GM18870 (cell line): ENCODE measurements at regions not wholly inside any gene's neighbourhood (a gene's known extent, or its start where the extent isn't known, plus 50 kb on each side); places are given as distances from the start of the nearest gene placed in this dataset.
"Not testable (repeated sequence)": the region's sequence is repeated elsewhere in the genome, so short reads cannot be mapped to it uniquely, and the experiment has no call there.

Experiments used
- ATAC-seq: cut with Tn5 transposase; IDR thresholded peaks from one replicate; pipeline ENCODE4 v1.9.1; 2021; ENCODE audit warnings: moderate library complexity; ENCODE audit not compliant: unreplicated experiment

DNA sequence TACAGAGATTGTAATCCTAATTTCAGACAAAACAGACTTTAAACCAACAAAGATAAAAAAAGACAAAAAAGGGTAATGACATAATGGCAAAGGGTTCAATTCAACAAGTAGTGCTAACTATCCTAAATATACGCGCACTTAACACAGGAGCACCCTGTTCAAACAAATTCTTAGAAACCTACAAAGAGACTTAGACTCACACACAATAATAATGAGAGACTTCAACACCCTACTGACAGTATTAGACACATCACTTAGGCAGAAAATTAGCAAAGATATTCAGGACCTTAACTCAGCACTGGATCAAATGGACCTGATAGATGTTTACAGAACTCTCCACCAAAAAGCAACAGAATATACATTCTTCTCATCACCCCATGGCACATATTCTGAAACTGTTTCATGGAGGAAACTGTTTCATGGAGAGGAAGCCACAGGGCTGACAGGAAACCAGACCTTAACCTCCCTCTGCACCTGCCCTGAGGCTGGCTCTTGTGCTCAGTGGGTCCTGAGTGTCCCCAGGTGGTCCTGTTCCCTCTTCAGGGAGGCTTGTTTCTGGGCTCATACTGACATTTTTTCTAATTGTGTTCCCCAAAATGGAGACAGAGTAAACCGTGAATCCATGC lies 54.7 kb downstream of the OR4M2 start:
- ATAC-seq: not testable (repeated sequence)

DNA sequence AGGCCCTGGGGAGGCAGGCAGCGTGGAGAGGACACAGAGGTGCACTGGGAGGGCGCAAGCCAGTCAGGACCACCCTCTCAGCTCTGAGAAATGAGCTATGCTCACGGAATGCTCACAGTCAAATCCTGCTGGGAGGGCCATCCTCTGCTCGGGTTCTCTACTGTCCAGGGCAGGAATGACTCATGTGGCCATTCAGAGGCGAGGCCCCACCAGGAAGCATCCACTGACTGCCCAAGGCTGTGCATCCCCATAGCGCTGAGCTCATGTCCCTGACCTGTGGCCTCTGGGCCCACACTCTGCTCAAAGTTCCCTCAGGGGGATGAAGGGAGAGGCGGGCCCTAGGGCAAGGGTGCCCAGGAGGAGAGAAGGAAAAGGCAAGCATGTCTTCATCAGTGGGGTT lies 57.2 kb downstream of the OR4M2 start:
- not testable (repeated sequence) for ATAC-seq

DNA sequence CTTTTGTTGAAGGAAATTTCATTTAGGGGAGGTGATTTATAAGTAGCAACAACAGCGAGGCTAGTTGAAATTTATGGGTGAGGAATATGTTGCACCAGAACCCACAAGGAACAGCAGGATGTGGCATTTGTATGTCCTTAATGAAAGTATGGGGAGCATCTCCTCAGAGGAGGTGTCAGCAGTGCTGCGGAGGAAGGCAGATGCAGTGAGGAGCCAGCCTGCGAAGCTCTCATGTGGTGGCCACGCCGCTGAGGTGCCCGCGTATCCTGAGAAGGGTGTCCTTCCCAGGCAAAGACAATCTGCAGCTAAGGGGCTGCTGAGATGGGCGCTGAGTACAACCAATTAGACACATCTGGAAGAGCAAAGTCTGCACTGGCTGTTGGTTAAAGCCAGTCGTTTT lies 60.8 kb downstream of the OR4M2 start:
- not testable (repeated sequence) for ATAC-seq

DNA sequence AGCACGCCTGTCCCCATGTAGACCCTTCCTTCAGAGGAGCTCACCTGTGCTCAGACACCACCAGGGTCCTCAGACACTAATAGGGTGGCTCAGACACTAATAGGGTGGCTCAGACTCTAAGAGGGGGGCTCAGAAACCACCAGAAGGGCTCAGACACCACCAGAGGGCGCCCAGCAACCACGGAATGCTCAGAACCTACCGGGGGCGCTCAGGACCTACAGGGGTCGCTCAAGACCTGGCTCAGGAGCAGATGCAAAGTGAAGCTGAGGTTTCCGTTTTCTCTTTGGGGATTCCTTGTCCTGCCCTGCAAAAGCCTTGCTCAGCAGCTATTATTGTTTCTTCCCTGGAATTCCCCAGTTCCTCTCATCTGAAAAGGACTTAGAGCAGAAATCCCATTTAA lies 67.8 kb downstream of the OR4M2 start:
- ATAC-seq: not testable (repeated sequence)

DNA sequence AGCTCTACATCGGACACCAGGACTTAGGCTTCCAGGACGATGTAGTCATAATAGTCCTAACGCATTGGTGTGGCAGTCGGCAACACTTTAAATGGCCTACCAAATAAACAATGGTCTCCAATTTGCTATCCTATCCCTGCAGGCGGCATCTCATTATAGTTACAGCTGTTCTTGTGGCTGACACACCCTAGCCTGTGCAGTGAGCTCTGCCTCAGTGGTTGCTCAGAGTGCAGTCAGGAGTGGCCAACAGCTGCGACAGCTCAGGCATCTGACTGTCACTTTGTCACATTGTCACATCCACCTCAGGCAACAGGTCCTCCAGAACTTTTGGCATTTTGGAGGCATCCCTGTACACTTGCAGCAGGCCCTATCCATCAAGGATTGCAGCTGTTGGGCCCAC lies 77.9 kb downstream of the OR4M2 start:
- ATAC-seq: not testable (repeated sequence)

DNA sequence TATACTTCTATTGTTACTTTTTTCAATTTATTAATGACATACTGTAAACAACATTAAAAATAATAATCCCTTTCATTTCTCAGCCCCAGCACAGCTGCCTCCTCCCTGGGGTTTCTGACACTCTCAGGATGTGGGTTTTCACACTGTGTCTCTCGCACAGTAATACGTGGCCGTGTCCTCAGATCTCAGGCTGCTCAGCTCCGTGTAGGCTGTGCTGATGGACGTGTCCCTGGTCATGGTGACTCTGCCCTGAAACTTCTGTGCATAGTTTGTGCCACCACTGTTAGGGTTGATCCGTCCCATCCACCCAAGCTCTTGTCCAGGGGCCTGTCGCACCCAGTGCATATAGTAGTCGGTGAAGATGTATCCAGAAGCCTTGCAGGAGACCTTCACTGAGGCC lies 80.0 kb downstream of the OR4M2 start:
- ATAC-seq: peak; percentile 41

DNA sequence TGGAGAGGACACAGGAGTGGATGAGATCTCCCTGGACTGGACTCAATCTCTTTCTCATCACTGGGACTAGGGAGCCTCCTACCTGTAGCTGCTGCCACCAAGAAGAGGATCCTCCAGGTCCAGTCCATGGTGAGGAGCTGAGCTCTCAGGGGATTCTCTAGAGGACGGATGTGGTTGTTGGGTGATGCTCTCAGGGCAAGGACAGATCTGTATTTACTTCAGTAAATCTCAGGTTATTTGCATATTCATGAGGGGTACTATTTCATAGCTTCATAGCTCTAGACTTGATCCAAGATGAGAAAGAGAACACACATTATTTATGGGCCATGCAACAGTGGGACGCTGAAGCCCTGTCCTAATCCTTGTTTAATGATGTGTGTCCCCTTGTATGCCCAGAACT lies 80.4 kb downstream of the OR4M2 start:
- ATAC-seq: peak; percentile 76

DNA sequence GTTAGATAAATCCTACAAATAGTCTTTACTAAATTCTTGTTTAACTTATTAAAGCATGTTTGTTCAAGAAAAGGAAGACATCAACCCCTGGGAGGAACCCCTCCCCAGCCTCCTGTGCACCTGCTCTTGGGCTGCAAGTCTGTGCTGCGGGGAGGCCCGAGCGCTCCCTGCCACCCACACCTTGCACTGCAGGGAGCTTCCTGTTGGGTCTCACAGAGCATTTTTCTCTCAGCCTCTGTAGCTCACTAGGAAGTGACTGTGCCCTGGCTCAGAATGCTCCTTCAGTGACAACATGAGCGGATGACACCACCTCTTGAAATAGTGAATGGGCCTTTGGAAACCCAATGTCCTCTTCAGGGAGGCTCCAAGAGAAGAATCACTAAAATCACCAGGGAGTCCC lies 81.1 kb downstream of the OR4M2 start:
- peak; percentile 65 for ATAC-seq

DNA sequence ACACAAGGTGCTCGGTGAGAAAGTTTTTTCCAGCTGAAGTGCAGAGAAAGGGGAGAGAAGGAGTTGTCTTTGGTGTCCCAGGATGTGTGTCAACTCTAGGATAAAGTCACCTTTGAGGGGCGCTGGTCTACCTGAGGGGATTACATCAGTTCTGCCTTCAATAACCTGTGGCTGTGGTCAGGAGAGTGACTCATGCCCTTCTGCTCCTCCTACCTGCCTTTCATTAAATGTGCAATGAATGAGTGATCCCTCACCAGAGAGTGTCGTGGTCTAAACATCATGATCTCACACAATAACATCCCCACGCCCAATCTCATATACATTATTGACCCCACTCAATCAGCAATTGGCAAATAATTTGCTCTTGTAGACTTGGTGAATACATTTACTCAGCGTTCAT lies 83.4 kb downstream of the OR4M2 start:
- ATAC-seq: not testable (repeated sequence)

DNA sequence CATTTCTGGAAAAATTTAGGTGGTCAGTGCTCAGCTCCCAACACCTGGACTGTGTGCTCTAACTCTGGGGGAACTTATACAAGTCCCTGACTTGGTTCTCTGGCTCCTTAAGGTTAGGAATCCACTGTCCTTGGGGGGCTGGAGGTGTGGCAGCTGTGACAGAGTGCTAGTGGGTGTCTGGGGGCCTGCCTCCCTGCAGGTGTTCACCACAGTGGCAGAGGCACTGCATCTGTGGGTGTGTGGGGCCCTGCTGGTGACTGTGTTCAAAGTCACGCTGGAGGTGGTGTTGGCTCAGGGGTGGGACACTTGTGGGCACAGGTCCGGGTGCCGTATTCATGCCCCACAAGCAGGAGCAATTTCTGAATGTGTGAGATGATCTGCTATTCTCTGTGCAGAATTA lies 87.2 kb downstream of the OR4M2 start:
- not testable (repeated sequence) for ATAC-seq

DNA sequence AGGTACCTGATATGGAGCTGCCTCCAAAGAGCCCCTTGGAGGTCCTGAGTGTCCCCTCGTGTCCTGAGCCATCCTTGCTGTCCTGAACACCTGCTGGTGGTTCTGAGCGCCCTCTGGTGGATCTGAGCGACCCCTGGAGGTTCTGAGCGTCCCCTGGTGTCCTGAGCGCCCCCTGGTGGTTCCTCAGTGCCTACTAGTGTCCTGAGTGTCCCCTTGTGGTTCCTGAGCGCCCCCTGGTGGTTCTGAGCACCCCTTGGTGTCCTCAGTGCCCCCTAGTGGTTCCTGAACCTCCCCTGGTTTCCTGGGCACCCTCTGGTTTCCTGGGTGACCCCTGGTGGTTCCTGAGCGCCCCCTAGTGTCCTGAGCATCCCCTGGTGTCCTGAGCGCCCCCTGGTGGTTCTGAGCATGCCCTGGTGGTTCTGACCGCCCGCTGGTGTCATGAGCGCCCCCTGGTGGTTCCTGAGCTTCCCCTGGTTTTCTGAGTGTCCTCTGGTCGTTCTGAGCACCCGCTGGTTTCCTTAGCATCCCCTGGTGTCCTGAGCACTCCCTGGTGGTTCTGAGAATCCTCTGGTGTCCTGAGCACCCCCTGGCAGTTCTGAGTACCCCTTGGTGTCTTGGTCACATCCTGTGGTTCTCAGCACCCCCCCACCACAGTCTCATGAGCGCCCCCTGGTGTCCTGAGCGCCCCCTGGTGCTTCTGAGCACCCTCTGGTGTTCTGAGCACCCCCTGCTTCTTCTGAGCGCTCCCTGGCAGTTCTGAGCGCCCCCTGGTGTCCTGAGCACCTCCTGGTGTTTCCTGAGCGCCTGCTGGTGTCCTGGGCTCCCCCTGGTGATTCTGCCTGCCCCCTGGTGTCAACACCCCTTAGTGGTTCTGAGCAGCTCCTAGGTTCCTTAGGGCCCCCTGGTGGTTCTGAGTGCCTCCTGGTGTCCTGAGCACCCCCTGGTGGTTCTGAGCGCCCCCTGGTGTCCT lies 93.0 kb downstream of the OR4M2 start:
- ATAC-seq: peak; percentile 73

DNA sequence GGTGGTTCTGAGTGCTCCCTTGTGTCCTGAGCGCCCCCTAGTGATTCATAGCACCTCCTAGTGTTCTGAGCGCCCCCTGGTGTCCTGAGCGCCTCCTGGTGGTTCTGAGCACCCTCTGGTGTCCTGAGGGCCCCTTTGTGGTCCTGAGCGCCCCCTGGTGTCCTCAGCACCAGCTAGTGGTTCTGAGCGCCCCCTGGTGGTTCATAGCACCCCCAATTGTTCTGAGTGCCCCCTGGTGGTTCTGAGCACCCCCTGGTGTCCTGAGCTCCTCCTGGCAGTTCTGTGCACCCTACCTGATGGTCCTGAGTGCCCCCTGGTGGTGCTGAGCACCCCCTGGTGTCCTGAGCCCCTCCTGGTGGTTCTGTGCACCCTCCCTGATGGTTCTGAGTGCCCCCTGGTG lies 93.8 kb downstream of the OR4M2 start:
- peak; percentile 39 for ATAC-seq

DNA sequence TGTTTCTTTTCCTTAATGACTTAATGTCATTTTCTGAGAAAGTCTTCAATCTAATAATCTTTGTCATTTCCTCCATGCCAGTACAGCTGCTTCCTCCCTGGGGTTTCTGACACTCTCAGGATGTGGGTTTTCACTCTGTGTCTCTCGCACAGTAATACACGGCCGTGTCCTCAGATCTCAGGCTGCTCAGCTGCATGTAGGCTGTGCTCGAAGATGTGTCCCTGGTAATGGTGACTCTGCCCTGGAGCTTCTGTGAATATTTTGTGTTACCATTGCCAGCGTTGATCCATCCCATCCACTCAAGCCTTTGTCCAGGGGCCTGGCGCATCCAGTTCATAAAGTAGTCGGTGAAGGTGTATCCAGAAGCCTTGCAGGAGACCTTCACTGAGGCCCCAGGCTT lies 97.6 kb downstream of the OR4M2 start:
- not testable (repeated sequence) for ATAC-seq

DNA sequence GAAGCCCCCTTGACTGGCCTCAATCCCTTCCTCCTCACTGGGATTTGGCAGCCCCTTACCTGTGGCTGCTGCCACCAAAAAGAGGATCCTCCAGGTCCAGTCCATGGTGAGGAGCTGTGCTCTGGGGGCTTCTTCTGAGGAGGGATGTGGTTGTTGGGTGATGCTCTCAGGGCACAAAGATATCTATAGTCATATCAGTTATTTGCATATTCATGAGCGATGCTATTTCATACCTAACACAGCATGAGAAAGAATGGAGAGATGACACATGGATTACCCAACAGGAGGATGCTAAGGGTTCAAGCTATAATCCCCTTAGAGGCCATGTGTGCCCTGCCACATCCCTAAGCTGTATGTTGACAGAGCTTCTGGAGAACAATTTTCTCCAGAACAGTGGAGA lies 98.1 kb downstream of the OR4M2 start:
- ATAC-seq: not testable (repeated sequence)

DNA sequence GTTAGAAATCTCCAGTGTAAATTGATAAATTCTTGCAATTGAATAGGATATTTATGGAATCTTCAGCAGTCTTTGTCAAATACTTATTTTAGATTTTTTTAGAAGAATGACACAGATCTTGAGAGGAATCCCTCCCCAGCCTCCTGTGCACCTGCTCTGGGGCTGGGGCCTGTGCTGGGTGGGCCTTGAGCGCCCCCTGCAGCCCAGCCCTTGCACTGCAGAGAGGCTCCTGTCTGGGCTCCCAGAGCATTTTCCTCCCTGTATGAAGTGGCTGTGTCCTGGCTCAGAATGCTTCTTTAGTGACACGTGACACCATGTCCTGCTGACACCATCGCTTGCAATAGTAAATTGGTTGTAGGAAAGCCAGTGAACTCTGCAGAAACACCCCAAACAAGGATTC lies 98.7 kb downstream of the OR4M2 start:
- ATAC-seq: not testable (repeated sequence)

DNA sequence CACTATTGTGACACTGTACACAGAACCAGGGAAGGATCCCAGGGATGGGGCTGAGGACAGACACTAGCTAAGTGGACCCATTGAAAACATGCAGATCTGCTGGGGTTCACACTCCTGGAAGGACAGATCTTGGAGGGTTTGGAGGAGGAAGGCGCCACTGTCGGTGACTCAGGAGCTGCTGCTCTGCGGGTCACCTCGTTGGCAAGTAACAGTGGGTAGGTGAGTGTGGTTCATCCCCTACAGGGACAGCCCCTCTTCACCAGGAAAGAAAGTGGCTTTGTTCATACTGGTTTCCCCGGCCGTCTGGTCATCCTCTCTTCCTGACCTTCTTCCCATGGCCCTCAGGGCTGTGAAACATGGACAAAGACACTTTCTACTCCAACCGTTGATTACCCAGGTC lies 100.3 kb downstream of the OR4M2 start:
- not testable (repeated sequence) for ATAC-seq

DNA sequence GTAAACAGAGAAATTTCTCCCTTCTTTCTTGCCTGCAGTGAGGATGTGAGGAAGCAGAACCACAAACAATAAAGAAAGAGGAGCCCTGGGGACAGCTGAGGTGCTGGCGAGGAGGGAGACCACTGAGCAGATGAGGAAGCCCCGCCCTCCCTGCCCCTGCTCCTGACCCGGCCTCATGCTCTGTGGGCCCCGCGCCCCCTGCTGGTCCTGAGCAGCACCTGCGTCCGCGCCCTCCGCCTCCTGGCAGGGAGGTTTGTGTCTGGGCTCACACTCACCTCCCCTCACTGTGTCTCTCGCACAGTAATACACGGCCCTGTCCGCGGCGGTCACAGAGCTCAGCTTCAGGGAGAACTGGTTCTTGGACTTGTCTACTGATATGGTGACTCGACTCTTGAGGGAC lies 104.4 kb downstream of the OR4M2 start:
- ATAC-seq: not testable (repeated sequence)

DNA sequence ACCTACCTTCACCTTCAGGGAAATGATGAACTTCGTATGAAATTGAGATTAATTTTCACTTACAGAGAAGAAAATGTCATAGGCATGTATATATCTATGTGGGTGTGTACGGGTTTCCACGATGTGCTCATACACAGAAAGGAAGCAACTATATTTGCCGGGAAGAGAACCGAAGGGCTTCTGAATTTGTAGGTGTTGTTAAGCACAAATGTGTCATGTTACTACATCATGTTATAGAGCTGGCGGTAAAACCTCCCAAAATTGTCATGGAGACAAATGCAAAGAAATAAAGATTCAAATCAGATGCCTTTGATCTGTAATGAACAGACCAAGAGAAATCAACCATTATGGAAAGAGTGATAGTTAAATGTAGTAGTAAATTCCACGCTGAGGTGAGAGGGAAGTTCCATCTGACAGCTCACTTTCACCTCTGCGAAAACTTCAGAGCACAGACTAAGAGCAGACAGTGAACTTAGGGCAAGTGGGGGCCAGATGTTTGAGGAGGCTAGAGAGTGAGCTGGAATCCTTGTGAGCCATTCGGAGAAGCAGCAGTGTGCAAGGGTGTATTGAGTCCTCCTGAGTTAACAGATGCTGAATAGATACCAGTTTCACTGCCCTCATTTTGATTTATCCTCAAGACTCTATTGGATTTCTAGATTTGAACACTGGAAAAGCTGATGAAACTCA lies 106.7 kb downstream of the OR4M2 start:
- ATAC-seq: not testable (repeated sequence)

DNA sequence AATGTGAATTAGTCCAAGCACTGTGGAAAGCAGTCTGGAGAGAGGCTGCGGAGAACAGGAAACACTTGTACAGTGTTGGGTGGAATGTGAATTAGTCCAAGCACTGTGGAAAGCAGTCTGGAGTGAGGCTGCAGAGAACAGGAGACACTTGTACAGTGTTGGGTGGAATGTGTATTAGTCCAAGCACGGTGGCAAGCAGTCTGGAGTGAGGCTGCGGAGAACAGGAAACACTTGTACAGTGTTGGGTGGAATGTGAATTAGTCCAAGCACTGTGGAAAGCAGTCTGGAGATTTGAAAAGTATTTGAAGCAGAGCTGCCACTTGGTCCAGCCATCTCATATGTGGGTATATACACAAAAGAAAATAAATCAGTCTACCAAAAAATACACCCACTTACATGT lies 111.5 kb downstream of the OR4M2 start:
- not testable (repeated sequence) for ATAC-seq

DNA sequence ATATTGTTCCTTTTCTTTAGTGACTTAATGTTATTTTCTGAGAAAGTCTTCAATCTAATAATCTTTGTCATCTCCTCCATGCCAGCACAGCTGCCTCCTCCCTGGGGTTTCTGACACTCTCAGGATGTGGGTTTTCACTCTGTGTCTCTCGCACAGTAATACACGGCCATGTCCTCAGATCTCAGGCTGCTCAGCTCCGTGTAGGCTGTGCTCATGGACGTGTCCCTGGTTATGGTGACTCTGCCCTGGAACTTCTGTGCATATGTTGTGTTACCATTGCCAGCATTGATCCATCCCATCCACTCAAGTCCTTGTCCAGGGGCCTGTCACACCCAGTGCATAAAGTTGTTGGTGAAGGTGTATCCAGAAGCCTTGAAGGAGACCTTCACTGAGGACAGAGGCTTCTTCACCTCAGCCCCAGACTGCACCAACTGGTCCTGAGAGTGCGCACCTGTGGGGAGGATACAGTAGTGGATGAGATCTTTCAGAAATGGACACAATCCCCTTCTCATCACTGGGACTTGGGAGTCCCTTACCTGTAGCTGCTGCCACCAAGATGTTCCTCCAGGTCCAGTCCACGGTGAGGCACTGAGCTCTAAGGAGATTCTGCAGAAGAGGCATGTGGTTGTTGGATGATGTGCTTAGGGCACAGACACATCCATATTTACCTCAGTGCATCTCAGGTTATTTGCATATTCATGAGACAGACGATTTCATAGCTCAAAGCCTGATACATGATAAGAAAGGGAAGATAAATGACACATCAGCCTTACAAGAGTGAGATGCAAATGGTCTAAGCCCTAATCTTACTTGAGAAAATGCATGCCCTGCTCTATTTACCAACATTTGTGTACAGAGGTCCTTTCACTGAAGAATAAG lies 114.7 kb downstream of the OR4M2 start:
- ATAC-seq: not testable (repeated sequence)

DNA sequence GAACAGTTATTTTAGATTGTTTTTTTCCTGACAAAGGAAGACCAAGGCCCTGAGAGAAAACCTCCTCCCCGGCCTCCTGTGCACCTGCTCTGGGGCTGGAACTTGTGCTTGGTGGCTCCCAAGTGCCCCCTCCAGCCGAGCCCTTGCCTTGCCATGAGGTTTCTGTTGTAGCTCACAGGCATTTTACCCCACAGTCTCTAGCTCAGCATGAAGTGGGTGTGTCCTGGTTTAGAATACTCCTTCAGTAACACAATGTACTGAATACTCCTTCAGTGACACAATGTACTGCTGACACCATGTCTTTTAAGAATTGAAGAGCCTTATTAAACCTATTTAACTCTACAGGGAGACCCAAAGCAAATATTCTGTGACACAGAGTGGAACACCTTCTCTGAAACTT lies 116.1 kb downstream of the OR4M2 start:
- ATAC-seq: not testable (repeated sequence)
